Natural killer cell treated with Interleukin-12 subunit alpha and Interleukin-12 subunit beta and Interleukin-15 and Interleukin-18, amount 100 ng/mL, for 72 hours (primary cell): ENCODE measurements at regions not wholly inside any gene's neighbourhood (a gene's known extent, or its start where the extent isn't known, plus 50 kb on each side); places are given as distances from the start of the nearest gene placed in this dataset.
"Not testable (repeated sequence)": the region's sequence is repeated elsewhere in the genome, so short reads cannot be mapped to it uniquely, and the experiment has no call there.

Experiments
- ATAC-seq, 2 donors: fragments of 150-1000 bp; cut with Tn5 transposase in 1 of 2; sonication (Bioruptor Pico), chemical (Tn5 transposase) in 1 of 2; 2 replicates each; pipeline ENCODE4 v1.10.0; 2021
- DNase-seq: peaks from one replicate; pipeline ENCODE4 v3.0.0; 2022; ENCODE audit warnings: low spot score
- H3K27ac Mint-ChIP-seq, 2 donors: 1 replicate in 1 of 2; 2 replicates in 1 of 2; pipeline ENCODE4 v1.8.0; 2022; ENCODE audit warnings: mixed read lengths in 2 of 2, mild to moderate bottlenecking in 1 of 2, moderate library complexity in 1 of 2
- H3K27me3 Mint-ChIP-seq, 2 donors: 1 replicate in 1 of 2; 2 replicates in 1 of 2; pipeline ENCODE4 v1.8.0; 2022; ENCODE audit warnings: mixed read lengths in 2 of 2
- H3K36me3 Mint-ChIP-seq: one replicate; pipeline ENCODE4 v1.8.0; 2022; ENCODE audit warnings: mixed read lengths
- H3K4me1 Mint-ChIP-seq, 2 donors: 1 replicate in 1 of 2; 2 replicates in 1 of 2; pipeline ENCODE4 v1.8.0; 2022; ENCODE audit warnings: low read depth in 2 of 2, mixed read lengths in 2 of 2, mild to moderate bottlenecking in 1 of 2
- H3K4me3 Mint-ChIP-seq: one replicate; pipeline ENCODE4 v1.8.0; 2022; ENCODE audit warnings: mixed read lengths
- H3K9me3 Mint-ChIP-seq: 2 replicates; pipeline ENCODE4 v1.8.0; 2022; ENCODE audit warnings: mixed read lengths

DNA sequence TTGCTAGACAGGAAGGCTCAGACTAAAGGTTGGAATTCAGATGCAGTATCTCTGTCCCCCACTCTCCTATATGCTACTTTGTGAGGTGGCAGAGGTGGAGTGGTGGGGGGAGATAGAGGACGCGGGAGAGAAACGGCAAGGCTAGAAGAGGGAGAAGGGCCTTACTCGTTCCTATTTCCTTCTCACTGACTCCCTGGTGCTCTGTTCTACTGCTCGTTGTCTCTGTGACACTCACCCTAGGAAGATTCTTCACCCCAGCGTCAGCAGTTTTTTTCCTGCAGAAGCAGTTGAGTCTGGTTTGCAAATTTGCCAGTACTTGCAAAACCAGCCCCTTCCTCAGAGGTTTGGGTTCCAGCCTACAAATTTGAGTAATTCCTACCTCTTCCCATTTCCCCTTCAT lies 801.1 kb upstream of the SLC35B3 start:
- Mint-ChIP-seq H3K36me3 (no peaks in the 10 kb centered on the region), H3K27ac (no peak overlapping the region), H3K27me3 (no peaks in the 10 kb centered on the region), H3K4me3 (no peak overlapping the region), H3K4me1 (no peaks in the 10 kb centered on the region), H3K9me3 (peaks cover 10% of the 10 kb centered on the region)
- ATAC-seq = no peak
- no peak for DNase-seq

- no peak for DNase-seq
- H3K27ac Mint-ChIP-seq = no peak overlapping the region
Measured at GRCh38 chr6:9233686-9234085, 798.3 kb upstream of the SLC35B3 start.

GRCh38 chr6:9233226-9233625 lies 797.9 kb upstream of the SLC35B3 start:
- Mint-ChIP-seq H3K27me3 (no peaks in the 10 kb centered on the region), H3K4me3 (no peak overlapping the region), H3K4me1 (no peaks in the 10 kb centered on the region), H3K9me3 (peaks cover 10% of the 10 kb centered on the region), H3K36me3 (no peaks in the 10 kb centered on the region), H3K27ac (no peak overlapping the region)
- no peak for ATAC-seq
- no peak for DNase-seq

More at GRCh38 chr6:9233686-9234085, 798.3 kb upstream of the SLC35B3 start:
- no peaks in the 10 kb centered on the region for H3K4me1 Mint-ChIP-seq
- no peaks in the 10 kb centered on the region for H3K36me3 Mint-ChIP-seq
- peaks cover 10% of the 10 kb centered on the region for H3K9me3 Mint-ChIP-seq
- no peaks in the 10 kb centered on the region for H3K27me3 Mint-ChIP-seq
- ATAC-seq = no peak
- no peak overlapping the region for H3K4me3 Mint-ChIP-seq

DNA sequence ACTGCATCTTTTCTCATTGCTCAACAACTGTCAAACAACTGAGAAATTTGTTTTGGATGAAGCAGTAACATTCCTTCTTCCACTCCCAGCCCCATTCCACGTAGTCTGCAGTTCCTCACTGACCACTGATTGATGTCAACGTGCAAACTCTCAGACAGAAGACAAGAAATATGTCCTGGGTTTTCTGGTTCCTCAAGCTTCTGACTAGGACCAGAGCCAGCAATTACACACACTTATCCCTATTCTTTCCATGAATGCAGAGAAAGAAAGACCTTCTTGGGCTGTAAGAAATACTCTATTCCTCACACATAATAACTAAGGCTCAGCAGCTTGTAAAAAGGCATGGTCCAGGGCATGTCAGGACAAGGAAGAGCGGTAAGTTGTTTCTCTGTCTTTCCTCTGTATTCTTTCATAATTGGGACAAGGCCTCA lies 790.1 kb upstream of the SLC35B3 start:
- H3K9me3 Mint-ChIP-seq = peaks cover 34% of the 10 kb centered on the region
- no peak for DNase-seq
- H3K4me3 Mint-ChIP-seq = no peak overlapping the region
- H3K4me1 Mint-ChIP-seq = no peaks in the 10 kb centered on the region
- ATAC-seq = no peak
- H3K27ac Mint-ChIP-seq = no peak overlapping the region
- H3K27me3 Mint-ChIP-seq = no peaks in the 10 kb centered on the region
- peaks cover 8% of the 10 kb centered on the region for H3K36me3 Mint-ChIP-seq

DNA sequence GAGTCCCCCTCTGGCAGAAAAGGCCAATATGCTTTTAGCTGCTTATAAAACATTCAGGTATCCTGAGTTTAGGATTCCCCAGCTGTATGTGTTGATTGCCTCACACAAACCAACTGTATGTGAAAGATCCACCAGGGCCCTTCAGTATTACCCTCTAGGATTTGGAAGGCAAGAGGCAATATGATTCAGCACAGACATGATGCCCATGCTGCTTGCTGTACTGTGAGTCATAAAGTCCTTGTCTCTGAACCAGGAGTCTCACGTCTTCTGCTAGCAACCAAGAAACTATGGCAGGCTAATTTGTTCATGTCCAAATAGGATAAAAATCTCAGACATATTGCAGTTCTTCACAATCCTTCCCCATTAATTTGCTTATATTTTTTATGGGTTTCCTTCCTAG lies 789.2 kb upstream of the SLC35B3 start:
- no peak for ATAC-seq
- peaks cover 8% of the 10 kb centered on the region for H3K36me3 Mint-ChIP-seq
- no peak for DNase-seq
- no peak overlapping the region for H3K4me3 Mint-ChIP-seq
- H3K9me3 Mint-ChIP-seq = peaks cover 34% of the 10 kb centered on the region
- H3K27ac Mint-ChIP-seq = no peak overlapping the region
- H3K4me1 Mint-ChIP-seq = no peaks in the 10 kb centered on the region
- no peaks in the 10 kb centered on the region for H3K27me3 Mint-ChIP-seq

DNA sequence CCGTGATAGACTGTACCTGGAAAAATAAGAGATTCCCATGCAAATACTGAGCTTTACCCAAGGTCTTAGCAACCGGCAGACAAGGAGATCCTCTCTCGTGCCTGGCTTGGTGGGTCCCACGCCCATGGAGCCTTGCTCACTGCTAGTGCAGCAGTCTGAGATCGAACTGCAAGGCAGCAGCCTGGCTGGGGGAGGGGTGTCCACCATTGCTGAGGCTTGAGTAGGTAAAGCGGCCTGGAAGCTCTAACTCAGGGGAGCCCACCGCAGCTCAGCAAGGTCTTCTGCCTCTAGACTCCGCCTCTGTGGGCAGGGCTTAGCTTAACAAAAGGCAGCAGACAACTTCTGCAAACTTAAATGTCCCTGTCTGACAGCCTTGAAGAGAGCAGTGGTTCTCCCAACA lies 778.4 kb upstream of the SLC35B3 start:
- not testable (repeated sequence) for H3K36me3 Mint-ChIP-seq, H3K4me1 Mint-ChIP-seq, H3K4me3 Mint-ChIP-seq, ATAC-seq, DNase-seq, H3K27me3 Mint-ChIP-seq, H3K27ac Mint-ChIP-seq
- H3K9me3 Mint-ChIP-seq = peaks cover 34% of the 10 kb centered on the region

DNA sequence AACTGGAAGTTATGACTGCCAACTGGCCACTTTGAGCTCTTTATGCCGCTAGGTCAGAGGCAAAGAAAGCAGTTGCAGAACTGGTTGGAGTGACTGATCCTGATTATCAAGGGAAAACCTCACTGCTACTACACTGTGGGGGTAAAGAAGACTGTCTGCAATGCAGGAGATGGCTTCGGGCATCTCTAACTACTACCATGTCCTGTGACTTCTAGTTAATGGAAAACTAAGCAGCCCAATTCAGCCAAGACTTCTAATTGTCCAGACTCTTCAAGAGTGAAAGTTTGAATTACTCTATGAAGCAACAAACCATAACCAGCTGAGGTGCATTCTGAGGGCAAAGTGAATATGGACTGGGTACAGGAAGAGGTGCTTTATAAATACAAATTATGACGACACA lies 773.6 kb upstream of the SLC35B3 start:
- Mint-ChIP-seq H3K9me3 (peaks cover 10% of the 10 kb centered on the region), H3K36me3 (no peaks in the 10 kb centered on the region), H3K4me1 (no peaks in the 10 kb centered on the region), H3K27ac (no peak overlapping the region), H3K27me3 (no peaks in the 10 kb centered on the region), H3K4me3 (no peak overlapping the region)
- no peak for DNase-seq
- no peak for ATAC-seq

- Mint-ChIP-seq H3K27ac (no peak overlapping the region), H3K4me3 (no peak overlapping the region), H3K36me3 (no peaks in the 10 kb centered on the region)
Measured at GRCh38 chr6:9205645-9206044, 770.3 kb upstream of the SLC35B3 start.

GRCh38 chr6:9204171-9204570 lies 768.8 kb upstream of the SLC35B3 start:
- Mint-ChIP-seq H3K36me3 (no peaks in the 10 kb centered on the region), H3K27me3 (no peaks in the 10 kb centered on the region), H3K4me3 (no peak overlapping the region), H3K9me3 (peaks cover 6% of the 10 kb centered on the region), H3K4me1 (no peaks in the 10 kb centered on the region), H3K27ac (no peak overlapping the region)
- ATAC-seq = no peak
- no peak for DNase-seq

More at GRCh38 chr6:9205645-9206044, 770.3 kb upstream of the SLC35B3 start:
- Mint-ChIP-seq H3K4me1 (no peaks in the 10 kb centered on the region), H3K9me3 (peaks cover 6% of the 10 kb centered on the region), H3K27me3 (no peaks in the 10 kb centered on the region)
- ATAC-seq = no peak
- DNase-seq = no peak

DNA sequence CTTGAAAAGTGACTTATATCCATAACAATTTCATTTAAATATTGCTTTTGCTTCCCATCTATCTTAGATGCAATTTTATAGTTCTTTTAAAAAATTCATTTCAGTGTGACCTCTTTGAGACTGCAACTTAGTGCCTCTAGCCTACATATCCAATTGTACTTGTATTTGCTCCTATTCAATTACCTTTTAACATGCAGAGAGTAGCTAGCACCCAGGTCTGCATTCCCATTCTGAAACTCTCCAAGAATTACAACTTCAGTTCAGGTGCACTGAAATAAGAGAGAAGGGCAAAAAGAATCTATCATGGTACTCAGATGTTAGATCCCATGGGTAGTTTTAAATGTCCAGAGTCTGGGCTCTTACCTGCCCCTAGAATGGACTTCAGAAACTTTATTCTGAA lies 765.4 kb upstream of the SLC35B3 start:
- Mint-ChIP-seq H3K27ac (no peak overlapping the region), H3K27me3 (no peaks in the 10 kb centered on the region), H3K36me3 (no peaks in the 10 kb centered on the region), H3K4me1 (no peaks in the 10 kb centered on the region), H3K9me3 (peaks cover 6% of the 10 kb centered on the region), H3K4me3 (no peak overlapping the region)
- ATAC-seq (no peak), DNase-seq (no peak)

- H3K4me1 Mint-ChIP-seq = no peaks in the 10 kb centered on the region
- H3K9me3 Mint-ChIP-seq = peaks cover 4% of the 10 kb centered on the region
- ATAC-seq = no peak
Measured at GRCh38 chr6:9197726-9198125, 762.4 kb upstream of the SLC35B3 start.

DNA sequence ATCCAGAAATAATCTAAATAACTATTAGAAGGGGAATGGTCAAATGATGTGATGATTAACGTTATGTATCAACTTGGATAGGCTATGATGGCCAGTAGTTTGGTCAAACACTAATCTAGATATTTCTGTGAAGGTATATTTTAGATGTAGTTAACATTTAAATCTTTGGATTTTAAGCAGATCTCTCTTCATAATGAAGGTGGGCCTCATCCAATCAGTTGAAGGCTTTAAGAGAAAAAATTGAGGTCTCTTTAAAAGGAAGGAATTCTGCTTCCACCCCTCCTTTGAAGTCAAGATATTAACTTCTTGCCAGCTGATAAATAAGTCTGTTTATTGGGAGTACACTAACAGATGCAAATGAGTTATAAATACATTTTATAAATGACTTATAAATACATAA lies 760.0 kb upstream of the SLC35B3 start:
- Mint-ChIP-seq H3K4me3 (no peak overlapping the region), H3K4me1 (no peaks in the 10 kb centered on the region), H3K36me3 (no peaks in the 10 kb centered on the region), H3K27me3 (no peaks in the 10 kb centered on the region), H3K9me3 (peaks cover 8% of the 10 kb centered on the region), H3K27ac (no peak overlapping the region)
- DNase-seq (no peak), ATAC-seq (no peak)

More at GRCh38 chr6:9197726-9198125, 762.4 kb upstream of the SLC35B3 start:
- Mint-ChIP-seq H3K4me3 (no peak overlapping the region), H3K27me3 (no peaks in the 10 kb centered on the region), H3K27ac (no peak overlapping the region), H3K36me3 (no peaks in the 10 kb centered on the region)
- DNase-seq = no peak

DNA sequence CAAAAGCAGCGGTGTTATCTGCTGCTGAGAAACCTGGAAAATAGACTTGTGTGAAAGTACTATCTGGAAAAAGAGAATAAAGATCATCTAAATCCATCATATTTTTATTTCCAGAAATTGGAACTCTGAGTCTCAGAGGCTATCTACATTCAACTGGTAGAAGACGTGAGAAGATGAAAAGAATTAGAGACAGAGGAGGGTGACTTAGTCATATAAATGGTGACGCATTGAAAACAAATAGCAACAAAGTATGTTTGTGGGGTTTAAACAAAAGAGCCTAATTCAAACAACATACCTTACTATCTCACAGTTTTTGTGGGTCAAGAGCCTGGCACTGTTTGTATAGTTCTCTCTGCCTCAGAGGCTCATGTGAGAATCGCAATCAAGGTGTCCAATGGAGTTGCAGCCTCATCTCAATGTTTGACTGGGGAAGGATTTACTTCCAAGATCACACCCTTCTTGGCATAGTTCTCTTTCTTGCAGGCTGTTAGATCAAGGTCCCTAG lies 757.1 kb upstream of the SLC35B3 start:
- no peaks in the 10 kb centered on the region for H3K27me3 Mint-ChIP-seq
- H3K4me3 Mint-ChIP-seq = no peak overlapping the region
- no peak overlapping the region for H3K27ac Mint-ChIP-seq
- no peak for ATAC-seq
- no peaks in the 10 kb centered on the region for H3K4me1 Mint-ChIP-seq
- H3K36me3 Mint-ChIP-seq = no peaks in the 10 kb centered on the region
- no peak for DNase-seq
- peaks cover 8% of the 10 kb centered on the region for H3K9me3 Mint-ChIP-seq

- ATAC-seq (no peak), DNase-seq (no peak)
- Mint-ChIP-seq H3K4me1 (no peaks in the 10 kb centered on the region), H3K36me3 (no peaks in the 10 kb centered on the region), H3K4me3 (no peak overlapping the region), H3K27me3 (no peaks in the 10 kb centered on the region), H3K9me3 (peaks cover 11% of the 10 kb centered on the region), H3K27ac (no peak overlapping the region)
Measured at GRCh38 chr6:9186148-9186547, 750.8 kb upstream of the SLC35B3 start.

DNA sequence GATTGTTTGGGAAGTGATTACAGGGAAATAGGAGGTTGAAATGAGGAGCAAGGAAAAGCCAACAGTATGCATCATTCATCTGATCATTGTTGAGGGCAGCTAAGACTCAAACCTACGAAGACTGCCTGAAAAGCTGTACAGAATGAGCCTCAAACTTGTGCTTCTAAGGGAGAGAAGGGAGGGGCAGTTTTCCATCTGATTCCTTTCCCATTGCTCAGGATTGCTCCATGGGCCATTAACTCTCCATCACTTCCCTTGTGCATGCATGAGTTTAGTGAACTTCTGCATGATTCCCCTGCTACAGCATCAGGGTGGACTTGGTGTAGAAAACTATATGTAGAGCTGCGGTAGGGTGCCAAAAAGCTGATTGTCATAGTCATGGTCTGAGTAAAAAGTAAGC lies 742.7 kb upstream of the SLC35B3 start:
- no peak overlapping the region for H3K4me3 Mint-ChIP-seq
- H3K36me3 Mint-ChIP-seq = no peaks in the 10 kb centered on the region
- H3K27ac Mint-ChIP-seq = no peak overlapping the region
- no peaks in the 10 kb centered on the region for H3K4me1 Mint-ChIP-seq
- DNase-seq = no peak
- H3K9me3 Mint-ChIP-seq = peaks cover 22% of the 10 kb centered on the region
- no peaks in the 10 kb centered on the region for H3K27me3 Mint-ChIP-seq
- no peak for ATAC-seq
